Stimulated activated naive B cell treated with anti-CD40 and anti-IgM and Interleukin-4, amounts not matched to agents 10 μg/mL and 1 μg/mL and 100 μg/mL, for 72 hours (primary cell): ENCODE measurements at regions not wholly inside any gene's neighbourhood (a gene's known extent, or its start where the extent isn't known, plus 50 kb on each side); places are given as distances from the start of the nearest gene placed in this dataset.
"Not testable (repeated sequence)": the region's sequence is repeated elsewhere in the genome, so short reads cannot be mapped to it uniquely, and the experiment has no call there.

Source experiments
- ATAC-seq, 2 donors: fragments of 150-1000 bp; cut with Tn5 transposase; replicated peaks; 2 replicates each; pipeline ENCODE4 v1.10.0; 2021; ENCODE audit warnings: moderate library complexity in 1 of 2
- DNase-seq: peaks from one replicate; pipeline ENCODE4 v3.0.0; 2021
- H3K27ac Mint-ChIP-seq: one replicate; pipeline ENCODE4 v1.8.0; 2022; ENCODE audit warnings: mild to moderate bottlenecking, mixed read lengths
- H3K27me3 Mint-ChIP-seq, 2 donors: one replicate each; pipeline ENCODE4 v1.8.0; 2022; ENCODE audit warnings: mixed read lengths in 2 of 2
- H3K36me3 Mint-ChIP-seq, 2 donors: one replicate each; pipeline ENCODE4 v1.8.0; 2022; ENCODE audit warnings: mixed read lengths in 2 of 2, mild to moderate bottlenecking in 1 of 2
- H3K4me1 Mint-ChIP-seq, 2 donors: one replicate each; pipeline ENCODE4 v1.8.0; 2022; ENCODE audit warnings: mixed read lengths in 2 of 2, mild to moderate bottlenecking in 1 of 2
- H3K4me3 Mint-ChIP-seq, 2 donors: one replicate each; pipeline ENCODE4 v1.8.0; 2022; ENCODE audit warnings: mild to moderate bottlenecking in 2 of 2, mixed read lengths in 2 of 2, moderate library complexity in 1 of 2
- H3K9me3 Mint-ChIP-seq, 2 donors: one replicate each; pipeline ENCODE4 v1.8.0; 2022; ENCODE audit warnings: mixed read lengths in 2 of 2, mild to moderate bottlenecking in 1 of 2

DNA sequence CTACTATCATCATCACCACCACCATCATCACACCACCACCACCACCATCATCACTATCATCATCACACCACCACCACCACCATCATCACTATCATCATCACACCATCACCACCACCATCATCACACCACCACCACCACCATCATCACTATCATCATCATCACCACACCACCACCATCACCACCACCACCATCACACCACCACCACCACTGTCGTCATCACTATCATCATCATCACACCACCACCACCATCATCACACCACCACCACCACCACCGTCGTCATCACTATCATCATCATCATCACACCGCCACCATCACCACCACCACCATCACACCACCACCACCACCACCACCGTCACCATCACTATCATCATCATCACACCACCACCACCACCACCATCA lies 100.1 kb downstream of the BUB3 start:
- H3K4me1 Mint-ChIP-seq, H3K9me3 Mint-ChIP-seq, DNase-seq, H3K27ac Mint-ChIP-seq, H3K27me3 Mint-ChIP-seq, ATAC-seq, H3K4me3 Mint-ChIP-seq: not testable (repeated sequence)
- H3K36me3 Mint-ChIP-seq, result peaks cover 2 to 15% of the 10 kb centered on the region in 2 donors

DNA sequence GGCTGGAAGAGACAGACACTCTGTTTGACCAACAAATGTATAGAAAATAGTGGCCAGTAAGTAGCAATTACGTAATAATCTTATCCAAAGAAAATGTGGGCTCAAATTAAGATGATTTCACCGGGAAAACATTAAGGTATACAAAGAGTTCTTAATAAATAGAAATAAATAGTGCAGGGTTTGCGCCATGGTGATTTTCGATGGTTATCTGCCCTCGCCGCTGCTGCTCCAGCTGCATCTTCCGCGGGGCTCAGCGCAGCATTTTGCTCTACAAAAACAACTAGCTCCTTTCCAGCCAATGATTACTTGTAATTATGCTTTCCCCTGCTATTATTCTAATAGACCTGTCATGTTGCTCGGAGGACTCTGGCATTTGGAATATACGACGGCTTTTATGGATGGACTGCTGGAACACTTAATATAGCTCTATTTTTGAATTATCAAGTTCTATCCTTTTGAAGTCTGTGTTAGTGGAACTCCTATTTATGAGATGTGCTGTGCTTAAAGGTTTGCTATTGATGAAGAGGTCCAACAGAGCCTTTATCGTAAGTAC lies 103.8 kb downstream of the BUB3 start:
- ATAC-seq, result no peak
- no peak for DNase-seq
- Mint-ChIP-seq H3K4me1 (no peaks in the 10 kb centered on the region), H3K27ac (no peak overlapping the region), H3K4me3 (no peak overlapping the region), H3K9me3 (no peaks in the 10 kb centered on the region), H3K27me3 (no peaks in the 10 kb centered on the region), H3K36me3 (peaks cover 1 to 19% of the 10 kb centered on the region in 2 donors)

DNA sequence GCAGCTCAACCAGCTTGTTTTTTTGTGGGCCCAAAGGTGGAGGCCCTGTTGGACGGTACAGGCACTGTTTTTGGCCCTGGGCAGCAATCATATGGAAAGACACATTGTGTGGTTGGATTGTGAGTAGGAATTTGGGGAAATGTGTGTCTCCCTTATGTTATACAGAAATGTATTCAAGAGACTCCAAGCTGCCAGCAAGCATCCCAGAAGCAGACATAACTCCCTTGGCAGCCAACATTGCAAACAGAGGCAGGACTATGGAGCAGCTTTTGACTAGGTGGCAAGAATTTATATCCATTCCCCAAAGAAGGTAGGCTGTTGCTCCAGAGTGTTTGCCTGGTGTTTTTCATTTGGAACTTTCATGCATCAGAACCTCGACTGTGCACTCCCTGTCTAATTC lies 104.9 kb downstream of the BUB3 start:
- no peaks in the 10 kb centered on the region for H3K9me3 Mint-ChIP-seq
- H3K27me3 Mint-ChIP-seq, result no peaks in the 10 kb centered on the region
- peaks cover 1 to 20% of the 10 kb centered on the region in 2 donors for H3K36me3 Mint-ChIP-seq
- no peak for ATAC-seq
- no peaks in the 10 kb centered on the region for H3K4me1 Mint-ChIP-seq
- no peak overlapping the region for H3K27ac Mint-ChIP-seq
- no peak for DNase-seq
- no peak overlapping the region for H3K4me3 Mint-ChIP-seq

DNA sequence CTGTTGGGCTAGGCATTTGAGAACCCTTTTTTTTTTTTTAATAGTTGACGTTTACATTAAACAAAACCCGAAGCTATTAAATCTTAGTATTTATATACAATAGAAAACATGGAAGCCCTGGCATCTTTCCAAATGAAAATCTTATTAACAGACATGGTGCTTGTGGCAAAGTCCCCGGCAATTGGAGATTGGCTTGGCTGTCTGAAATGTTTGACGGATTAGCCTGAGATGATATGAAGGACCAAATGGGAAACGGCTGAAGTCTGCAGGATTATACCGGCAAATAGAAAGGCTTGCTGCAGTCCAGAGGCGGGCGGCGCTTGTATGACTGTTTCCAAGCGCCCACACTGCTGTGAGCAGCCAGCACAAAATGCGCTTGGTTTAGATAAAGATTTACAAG lies 105.6 kb downstream of the BUB3 start:
- DNase-seq, result no peak
- no peak for ATAC-seq
- Mint-ChIP-seq H3K27me3 (no peaks in the 10 kb centered on the region), H3K36me3 (peaks cover 1 to 20% of the 10 kb centered on the region in 2 donors), H3K27ac (no peak overlapping the region), H3K4me3 (no peak overlapping the region), H3K9me3 (no peaks in the 10 kb centered on the region), H3K4me1 (no peaks in the 10 kb centered on the region)

DNA sequence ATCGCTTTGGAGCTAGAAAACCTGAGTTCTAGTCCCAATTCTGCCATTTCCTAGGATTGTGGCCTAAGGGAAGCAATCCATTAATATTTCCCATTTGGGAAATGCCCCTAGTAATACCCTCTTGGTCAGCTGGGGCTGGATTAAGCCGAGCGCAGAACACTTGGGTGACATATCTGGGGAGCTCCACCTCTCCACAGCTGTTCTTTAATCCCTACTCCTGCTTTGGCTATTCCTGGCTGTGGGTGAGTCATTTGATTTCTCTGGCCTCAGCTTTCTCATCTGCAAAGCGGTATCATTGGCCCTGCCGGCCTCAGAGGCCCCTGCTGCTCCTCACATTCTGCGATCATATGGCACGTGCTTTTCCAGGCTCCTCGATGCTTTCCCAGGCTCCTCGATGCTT lies 108.3 kb downstream of the BUB3 start:
- no peak for ATAC-seq
- DNase-seq, result no peak
- no peaks in the 10 kb centered on the region for H3K9me3 Mint-ChIP-seq
- H3K27me3 Mint-ChIP-seq, result no peaks in the 10 kb centered on the region
- no peak overlapping the region for H3K27ac Mint-ChIP-seq
- peaks cover 3 to 22% of the 10 kb centered on the region in 2 donors for H3K36me3 Mint-ChIP-seq
- H3K4me3 Mint-ChIP-seq, result no peak overlapping the region
- H3K4me1 Mint-ChIP-seq, result no peaks in the 10 kb centered on the region

DNA sequence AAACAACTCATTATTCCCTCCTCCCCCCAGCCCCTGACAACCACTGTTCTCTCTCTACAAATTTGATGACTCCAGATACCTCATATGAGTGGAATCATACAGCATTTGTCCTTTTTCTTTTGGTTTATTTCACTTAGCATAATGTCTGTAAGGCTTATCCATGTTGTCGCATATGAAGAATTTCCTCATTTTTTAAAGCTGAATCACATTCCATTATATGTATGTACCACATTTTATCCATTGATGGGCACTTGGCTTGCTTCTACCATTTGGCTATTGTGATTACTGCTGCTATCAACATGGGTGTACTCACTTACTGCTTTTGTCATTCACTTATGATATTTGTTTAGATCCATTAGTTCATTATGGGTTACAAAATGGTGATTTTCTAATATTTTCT lies 112.8 kb downstream of the BUB3 start:
- Mint-ChIP-seq H3K9me3 (no peaks in the 10 kb centered on the region), H3K4me1 (no peaks in the 10 kb centered on the region), H3K36me3 (peaks cover 1 to 15% of the 10 kb centered on the region in 2 donors), H3K27me3 (no peaks in the 10 kb centered on the region), H3K4me3 (no peak overlapping the region), H3K27ac (no peak overlapping the region)
- DNase-seq (no peak), ATAC-seq (no peak)

DNA sequence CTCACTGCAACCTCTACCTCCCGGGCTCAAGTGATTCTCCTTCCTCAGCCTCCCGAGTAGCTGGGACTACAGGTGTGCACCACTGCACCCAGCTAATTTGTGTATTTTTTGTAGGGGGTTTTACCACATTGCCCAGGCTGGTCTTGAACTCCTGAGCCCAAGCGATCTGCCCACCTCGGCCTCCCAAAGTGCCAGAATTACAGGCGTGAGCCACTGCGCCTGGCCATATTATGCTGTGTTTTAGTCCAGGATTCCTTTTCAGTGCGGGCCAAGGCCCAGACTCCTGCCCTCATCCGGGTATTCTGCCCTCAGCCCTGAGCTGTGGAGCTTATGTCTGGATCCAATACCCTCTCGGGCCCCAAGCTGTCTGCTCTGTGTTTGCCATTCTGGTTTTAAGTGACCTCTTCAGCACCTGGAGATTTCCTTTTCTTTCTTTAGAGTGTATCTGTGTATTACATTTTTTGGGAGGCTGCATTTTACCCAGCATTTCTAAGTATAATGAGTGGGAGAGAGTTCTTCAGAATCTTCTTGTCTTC lies 114.9 kb downstream of the BUB3 start:
- Mint-ChIP-seq H3K27me3 (peaks cover under 1 to 3% of the 10 kb centered on the region in 2 donors), H3K36me3 (peaks cover 1 to 14% of the 10 kb centered on the region in 2 donors), H3K4me1 (no peaks in the 10 kb centered on the region), H3K9me3 (no peaks in the 10 kb centered on the region), H3K27ac (no peak overlapping the region), H3K4me3 (no peak overlapping the region)
- no peak for ATAC-seq
- no peak for DNase-seq

DNA sequence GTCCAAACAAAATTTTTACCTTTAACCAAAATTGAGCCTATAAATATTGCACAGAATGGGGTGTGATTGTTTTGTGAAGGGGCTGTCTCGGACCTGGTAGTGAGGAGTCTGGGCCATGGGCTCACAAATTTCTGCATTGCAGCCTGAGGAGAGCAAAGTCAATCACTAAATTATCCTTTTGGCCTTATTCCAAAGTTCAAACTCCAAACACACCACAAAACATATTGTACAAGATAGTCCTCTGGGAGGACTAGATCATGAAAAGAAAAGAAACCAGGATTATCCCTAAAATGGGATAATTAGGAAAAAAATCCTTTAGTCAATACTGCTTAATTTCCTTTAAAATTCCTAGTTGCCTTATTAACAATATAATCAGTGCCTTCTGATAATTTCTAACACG lies 115.5 kb downstream of the BUB3 start:
- Mint-ChIP-seq H3K4me1 (peaks cover 0 to 2% of the 10 kb centered on the region in 2 donors), H3K36me3 (peaks cover 1 to 14% of the 10 kb centered on the region in 2 donors), H3K27ac (no peak overlapping the region), H3K4me3 (no peak overlapping the region), H3K9me3 (no peaks in the 10 kb centered on the region), H3K27me3 (peaks cover 7 to 8% of the 10 kb centered on the region in 2 donors)
- ATAC-seq (no peak), DNase-seq (no peak)

DNA sequence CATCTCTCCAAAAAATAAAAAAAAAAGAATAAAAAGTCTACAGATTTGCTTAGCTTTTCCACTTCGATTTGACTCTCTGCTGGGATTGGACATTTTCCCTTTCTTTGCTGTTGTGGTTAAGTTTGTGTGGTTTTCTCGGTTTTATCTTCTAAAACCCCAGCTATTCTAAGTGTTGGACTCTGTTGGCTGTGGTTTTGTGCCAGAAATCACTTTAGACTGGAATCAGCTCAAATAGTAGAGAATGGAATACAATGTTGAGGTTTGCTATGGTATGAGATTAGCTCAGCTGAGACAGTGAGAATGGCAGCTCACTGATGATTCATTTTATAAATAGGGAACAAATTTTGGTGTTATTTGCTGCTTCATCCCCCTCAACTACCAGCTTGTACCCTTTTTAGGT lies 116.0 kb downstream of the BUB3 start:
- Mint-ChIP-seq H3K36me3 (peaks cover 1 to 16% of the 10 kb centered on the region in 2 donors), H3K4me1 (peaks cover 0 to 4% of the 10 kb centered on the region in 2 donors), H3K9me3 (no peaks in the 10 kb centered on the region), H3K4me3 (no peak overlapping the region), H3K27ac (no peak overlapping the region), H3K27me3 (peaks cover 12 to 14% of the 10 kb centered on the region in 2 donors)
- no peak for DNase-seq
- no peak for ATAC-seq

DNA sequence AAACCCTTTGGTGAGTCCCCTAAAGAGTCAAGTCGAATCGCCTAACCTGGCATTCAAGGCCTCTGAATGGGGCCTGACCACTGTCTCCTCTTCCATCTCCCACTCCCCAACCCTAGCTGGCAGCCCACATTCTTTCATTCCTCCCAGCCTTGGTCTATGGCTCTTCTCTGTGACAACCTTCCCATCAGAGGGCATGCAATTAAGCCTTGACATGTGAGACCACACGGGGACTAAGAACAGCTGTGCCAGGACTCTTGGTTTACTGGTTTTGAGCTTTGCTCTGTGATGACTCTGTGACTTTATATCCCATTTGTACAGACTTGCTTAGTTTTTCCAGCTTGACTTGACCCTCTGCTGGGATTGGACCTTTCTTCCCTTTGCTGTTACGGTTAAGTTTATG lies 116.6 kb downstream of the BUB3 start:
- no peaks in the 10 kb centered on the region for H3K9me3 Mint-ChIP-seq
- peaks cover 18 to 19% of the 10 kb centered on the region in 2 donors for H3K27me3 Mint-ChIP-seq
- DNase-seq (no peak), ATAC-seq (no peak)
- H3K36me3 Mint-ChIP-seq, result peaks cover 1 to 22% of the 10 kb centered on the region in 2 donors
- H3K27ac Mint-ChIP-seq, result no peak overlapping the region
- peaks cover 0 to 4% of the 10 kb centered on the region in 2 donors for H3K4me1 Mint-ChIP-seq
- H3K4me3 Mint-ChIP-seq, result no peak overlapping the region

DNA sequence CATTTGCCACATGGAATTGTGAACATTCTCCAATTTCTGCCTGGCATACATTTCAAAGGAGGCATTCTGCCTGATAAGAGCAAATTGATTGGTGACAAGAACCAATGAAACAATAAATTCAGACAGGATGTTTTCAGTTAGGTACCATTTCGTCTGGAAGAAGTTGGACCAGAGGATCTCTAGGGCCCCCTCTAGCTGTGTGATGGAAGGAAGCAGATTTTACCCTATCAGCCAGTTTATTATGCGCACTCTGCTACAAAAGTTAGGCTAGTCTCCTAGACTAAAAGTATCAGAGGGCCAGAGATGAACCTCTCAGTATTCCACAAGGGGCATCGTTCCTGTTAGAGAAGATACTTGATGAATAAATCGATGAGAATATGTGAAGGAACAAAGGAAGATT lies 118.0 kb downstream of the BUB3 start:
- peaks cover 2 to 6% of the 10 kb centered on the region in 2 donors for H3K9me3 Mint-ChIP-seq
- no peak overlapping the region for H3K4me3 Mint-ChIP-seq
- peaks cover 0 to 4% of the 10 kb centered on the region in 2 donors for H3K4me1 Mint-ChIP-seq
- peaks cover 1 to 26% of the 10 kb centered on the region in 2 donors for H3K36me3 Mint-ChIP-seq
- ATAC-seq, result no peak
- H3K27ac Mint-ChIP-seq, result no peak overlapping the region
- DNase-seq, result no peak
- peaks cover 22 to 28% of the 10 kb centered on the region in 2 donors for H3K27me3 Mint-ChIP-seq

DNA sequence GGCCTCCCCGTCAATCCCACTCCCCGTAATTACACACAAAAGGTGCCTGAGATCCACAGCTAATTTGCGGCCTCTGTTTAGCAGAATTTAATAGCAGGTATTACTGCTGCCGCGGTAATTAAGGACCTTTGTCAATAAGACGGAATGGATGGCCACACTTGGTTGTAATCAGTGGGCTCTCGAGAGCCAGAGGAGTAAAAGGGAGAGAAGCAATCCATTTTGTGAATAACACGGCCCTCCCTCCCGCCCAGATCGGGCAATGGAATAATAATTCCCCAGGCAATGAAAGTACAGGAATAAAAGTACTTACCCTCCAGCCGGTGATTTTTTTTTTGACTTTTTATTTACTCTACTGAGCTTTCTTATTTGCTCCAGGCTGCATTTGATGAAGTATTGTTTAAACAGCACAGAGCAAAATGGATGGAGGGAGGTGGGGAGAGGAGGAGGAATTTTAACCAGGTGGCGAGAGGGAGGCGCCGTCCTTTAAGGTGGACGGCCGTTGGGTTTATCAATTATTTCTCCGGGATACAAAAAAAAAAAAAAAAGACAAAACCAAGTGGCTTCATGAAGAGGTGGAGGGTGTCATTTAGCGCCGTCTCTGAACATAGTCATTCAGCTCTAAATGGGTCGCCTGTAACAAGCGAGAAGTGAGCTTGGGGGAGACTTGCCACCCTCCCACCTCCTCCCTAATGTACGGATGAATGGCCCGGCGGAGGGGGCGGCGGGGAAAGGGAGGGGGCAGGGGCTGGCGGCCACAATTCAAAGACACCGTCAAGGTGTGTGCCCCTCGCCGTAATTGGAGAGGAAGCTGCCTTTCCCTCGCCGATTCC lies 120.3 kb downstream of the BUB3 start:
- no peak for ATAC-seq
- peaks cover 0 to 4% of the 10 kb centered on the region in 2 donors for H3K4me1 Mint-ChIP-seq
- no peak overlapping the region for H3K4me3 Mint-ChIP-seq
- H3K9me3 Mint-ChIP-seq, result peaks cover 2 to 6% of the 10 kb centered on the region in 2 donors
- no peak overlapping the region for H3K27ac Mint-ChIP-seq
- H3K27me3 Mint-ChIP-seq, result peaks cover 22 to 28% of the 10 kb centered on the region in 2 donors
- H3K36me3 Mint-ChIP-seq, result peaks cover 3 to 28% of the 10 kb centered on the region in 2 donors
- DNase-seq, result no peak

DNA sequence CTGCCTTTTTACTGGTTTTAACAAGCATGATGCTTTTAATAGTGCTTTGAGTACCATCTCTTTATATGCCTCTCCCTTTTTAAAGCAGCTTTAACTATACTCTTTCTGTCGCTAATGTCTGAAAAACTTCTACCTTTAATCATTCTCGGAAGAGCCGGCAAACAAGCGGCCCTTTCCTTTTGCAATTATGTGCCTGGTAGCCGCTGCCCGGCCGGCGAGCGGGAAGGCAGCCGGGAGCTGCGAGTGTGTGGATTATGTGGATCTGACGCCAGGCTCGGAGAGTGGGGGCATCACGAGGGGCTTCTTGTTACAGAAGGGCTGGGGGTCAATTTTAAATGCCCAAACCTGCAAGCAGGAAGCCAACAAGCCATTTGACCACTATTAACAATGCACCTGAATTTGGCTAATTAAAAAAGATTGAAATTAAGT lies 120.9 kb downstream of the BUB3 start:
- H3K27ac Mint-ChIP-seq, result no peak overlapping the region
- H3K4me3 Mint-ChIP-seq, result no peak overlapping the region
- peaks cover 3 to 28% of the 10 kb centered on the region in 2 donors for H3K36me3 Mint-ChIP-seq
- no peak for DNase-seq
- H3K4me1 Mint-ChIP-seq, result peaks cover 0 to 4% of the 10 kb centered on the region in 2 donors
- ATAC-seq, result no peak
- peaks cover 22 to 28% of the 10 kb centered on the region in 2 donors for H3K27me3 Mint-ChIP-seq
- H3K9me3 Mint-ChIP-seq, result peaks cover 2 to 6% of the 10 kb centered on the region in 2 donors

DNA sequence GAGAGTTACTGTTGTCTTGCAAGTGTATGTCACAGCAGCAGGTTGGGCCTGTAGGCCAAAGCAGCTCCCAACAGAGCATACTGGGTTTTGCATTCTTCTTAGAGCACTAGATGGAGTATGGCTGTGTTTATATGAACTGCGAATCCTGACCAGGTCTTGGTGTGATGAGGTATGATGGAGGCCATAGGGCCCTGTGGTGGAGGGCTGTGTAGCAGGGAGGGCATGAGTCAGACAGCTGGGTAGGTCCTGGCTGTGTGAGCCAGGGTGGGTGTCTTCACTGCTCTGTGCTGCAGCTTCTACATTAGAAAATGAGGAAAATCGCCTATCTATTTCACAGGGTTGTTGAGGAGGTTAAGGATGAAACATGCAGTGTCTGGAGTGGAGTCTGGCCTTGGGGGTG lies 124.2 kb downstream of the BUB3 start:
- DNase-seq (no peak), ATAC-seq (no peak)
- peaks cover 0 to 4% of the 10 kb centered on the region in 2 donors for H3K4me1 Mint-ChIP-seq
- peaks cover 9 to 32% of the 10 kb centered on the region in 2 donors for H3K36me3 Mint-ChIP-seq
- H3K27me3 Mint-ChIP-seq, result peaks cover 22 to 28% of the 10 kb centered on the region in 2 donors
- no peak overlapping the region for H3K27ac Mint-ChIP-seq
- no peak overlapping the region for H3K4me3 Mint-ChIP-seq
- peaks cover 2 to 6% of the 10 kb centered on the region in 2 donors for H3K9me3 Mint-ChIP-seq

DNA sequence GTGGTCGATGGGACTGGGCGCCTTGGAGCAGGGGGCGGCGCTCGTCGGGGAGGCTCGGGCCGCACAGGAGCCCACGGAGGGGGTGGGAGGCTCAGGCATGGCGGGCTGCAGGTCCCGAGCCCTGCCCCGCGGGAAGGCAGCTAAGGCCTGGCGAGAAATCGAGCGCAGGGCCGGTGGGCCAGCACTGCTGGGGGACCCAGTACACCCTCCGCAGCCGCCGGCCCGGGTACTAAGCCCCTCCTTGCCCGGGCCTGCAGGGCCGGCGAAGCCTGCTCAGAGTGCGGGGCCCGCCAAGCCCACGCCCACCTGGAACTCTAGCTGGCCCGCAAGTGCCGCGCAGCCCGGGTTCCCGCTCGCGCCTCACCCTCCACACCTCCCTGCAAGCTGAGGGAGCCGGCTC lies 129.2 kb downstream of the BUB3 start:
- not testable (repeated sequence) for ATAC-seq

More for the DNA sequence above, 129.2 kb downstream of the BUB3 start:
- peaks cover 8 to 39% of the 10 kb centered on the region in 2 donors for H3K36me3 Mint-ChIP-seq
- DNase-seq, H3K4me1 Mint-ChIP-seq, H3K27me3 Mint-ChIP-seq, H3K4me3 Mint-ChIP-seq, H3K27ac Mint-ChIP-seq, H3K9me3 Mint-ChIP-seq: not testable (repeated sequence)
